ENCODE measurements at regions not wholly inside any gene's neighbourhood (a gene's known extent, or its start where the extent isn't known, plus 50 kb on each side); places are given as distances from the start of the nearest gene placed in this dataset.
"Not testable (repeated sequence)": the region's sequence is repeated elsewhere in the genome, so short reads cannot be mapped to it uniquely, and the experiment has no call there.

GRCh38 chr2:102871707-102872106 lies 109.9 kb downstream of the TMEM182 start:
- DNase-seq = no peak

DNA sequence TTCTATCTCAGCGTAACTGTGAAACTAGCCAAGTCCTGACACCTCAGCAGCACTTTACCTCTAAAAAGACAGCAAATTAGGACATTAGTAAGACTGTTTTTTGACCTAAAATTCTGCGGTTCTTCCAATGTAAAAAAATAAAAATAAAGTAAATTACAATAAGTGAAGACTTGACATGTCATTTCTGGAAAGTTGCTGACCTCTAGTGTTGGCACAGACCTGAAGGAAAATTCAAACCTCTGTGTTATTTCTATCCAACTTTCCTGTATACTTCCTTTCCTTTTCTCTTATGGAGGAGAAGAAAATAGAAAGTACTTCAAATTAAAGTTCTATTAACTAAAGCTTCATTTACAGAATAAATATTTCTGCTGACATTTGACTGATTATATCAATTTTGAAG lies 110.6 kb downstream of the TMEM182 start:
- DNase-seq = no peak

DNA sequence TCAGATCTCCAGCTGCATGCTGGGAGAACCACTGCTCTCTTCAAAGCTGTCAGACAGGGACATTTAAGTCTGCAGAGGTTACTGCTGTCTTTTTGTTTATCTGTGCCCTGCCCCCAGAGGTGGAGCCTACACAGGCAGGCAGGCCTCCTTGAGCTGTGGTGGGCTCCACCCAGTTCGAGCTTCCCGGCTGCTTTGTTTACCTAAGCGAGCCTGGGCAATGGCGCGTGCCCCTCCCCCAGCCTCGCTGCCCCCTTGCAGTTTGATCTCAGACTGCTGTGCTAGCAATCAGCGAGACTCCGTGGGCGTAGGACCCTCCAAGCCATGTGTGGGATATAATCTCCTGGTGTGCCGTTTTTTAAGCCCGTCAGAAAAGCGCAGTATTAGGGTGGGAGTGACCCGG lies 117.7 kb downstream of the TMEM182 start:
- DNase-seq = not testable (repeated sequence)

GRCh38 chr2:102880731-102881130 lies 118.9 kb downstream of the TMEM182 start:
- no peak for DNase-seq

- no peak for DNase-seq
Observed at GRCh38 chr2:102886216-102886893, 124.5 kb downstream of the TMEM182 start.

DNA sequence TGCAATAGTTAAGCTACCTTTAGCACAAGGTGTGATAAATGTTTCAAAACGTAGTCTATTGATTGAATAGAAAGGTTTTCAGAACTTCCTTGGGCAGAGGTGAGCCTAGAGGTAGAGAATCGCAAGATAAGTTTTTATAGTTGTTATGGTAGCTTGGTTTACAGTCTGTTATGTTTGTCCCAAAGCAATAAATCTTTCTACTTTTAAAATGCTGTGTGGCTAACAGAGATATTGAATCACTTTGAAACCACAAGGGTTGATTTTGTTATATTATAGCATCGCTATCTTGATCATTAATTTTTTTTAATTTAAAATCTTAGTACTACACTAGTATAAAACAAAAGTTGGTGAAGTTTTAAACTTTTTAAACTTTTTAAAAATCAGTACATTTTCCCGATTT lies 126.7 kb downstream of the TMEM182 start:
- DNase-seq = no peak

DNA sequence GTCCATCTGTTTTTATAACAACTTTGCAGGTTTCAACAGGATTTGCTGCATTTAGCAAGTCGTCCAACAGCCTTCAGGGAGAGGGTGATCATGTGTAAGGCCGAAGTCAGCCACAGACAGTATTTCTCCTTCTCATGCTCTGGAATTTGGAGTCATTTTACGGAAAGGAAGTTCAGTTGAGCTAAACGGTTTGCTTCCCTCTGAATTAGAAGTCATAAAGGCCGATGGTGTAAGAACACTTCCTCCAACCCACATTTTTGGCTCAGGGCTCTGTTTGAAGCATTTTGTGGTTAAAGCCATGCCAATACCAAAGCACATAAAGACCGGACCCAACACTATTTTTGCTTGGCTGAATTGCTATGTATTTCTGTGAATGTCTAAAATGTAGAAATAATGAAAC lies 129.5 kb downstream of the TMEM182 start:
- DNase-seq = no peak

GRCh38 chr2:102892698-102893310 lies 131.0 kb downstream of the TMEM182 start:
- DNase-seq = no peak

- DNase-seq = no peak
Observed at GRCh38 chr2:102893870-102894269, 132.0 kb downstream of the TMEM182 start.

- no peak for DNase-seq
Observed at GRCh38 chr2:102895376-102895775, 133.5 kb downstream of the TMEM182 start.

- DNase-seq = not testable (repeated sequence)
Observed at GRCh38 chr2:102909240-102909639, 147.4 kb downstream of the TMEM182 start.

DNA sequence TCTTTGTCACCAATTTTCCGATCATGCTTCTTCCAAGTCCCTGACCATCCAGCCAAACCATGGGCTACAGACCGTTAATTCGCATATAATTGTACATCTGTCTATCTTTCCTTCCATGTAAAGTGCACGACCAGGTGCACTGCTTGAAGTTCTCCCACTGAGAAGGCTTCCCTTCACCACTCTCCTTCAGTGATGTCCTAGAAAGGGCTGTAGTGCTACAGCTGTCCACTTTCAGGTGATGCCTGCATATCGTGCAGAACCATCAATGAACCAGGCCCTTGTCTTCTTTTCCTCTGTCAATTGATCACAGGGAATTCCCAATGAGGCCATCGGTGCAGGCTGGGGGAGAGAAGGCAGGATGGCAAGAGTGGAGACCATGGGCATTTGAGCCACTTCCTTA lies 148.9 kb downstream of the TMEM182 start:
- no peak for DNase-seq

DNA sequence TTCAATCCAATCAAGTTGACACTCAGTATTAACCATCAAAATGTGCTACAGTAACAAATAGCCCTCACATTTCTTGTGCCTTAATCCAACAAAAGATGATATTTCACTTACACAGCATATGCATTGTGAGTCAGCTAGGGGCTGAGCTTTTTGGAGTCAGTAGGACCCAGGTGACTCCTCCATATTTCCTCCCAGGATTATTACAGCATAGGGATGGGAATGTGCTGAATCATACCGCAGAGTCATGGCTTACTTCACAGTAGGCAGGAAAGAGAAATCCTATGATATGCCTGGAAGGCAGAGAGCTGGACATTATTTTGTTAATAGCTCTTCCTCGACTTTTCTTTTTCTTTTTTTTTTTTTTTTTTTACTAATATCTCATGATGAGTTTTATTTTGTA lies 153.3 kb downstream of the TMEM182 start:
- DNase-seq = no peak

DNA sequence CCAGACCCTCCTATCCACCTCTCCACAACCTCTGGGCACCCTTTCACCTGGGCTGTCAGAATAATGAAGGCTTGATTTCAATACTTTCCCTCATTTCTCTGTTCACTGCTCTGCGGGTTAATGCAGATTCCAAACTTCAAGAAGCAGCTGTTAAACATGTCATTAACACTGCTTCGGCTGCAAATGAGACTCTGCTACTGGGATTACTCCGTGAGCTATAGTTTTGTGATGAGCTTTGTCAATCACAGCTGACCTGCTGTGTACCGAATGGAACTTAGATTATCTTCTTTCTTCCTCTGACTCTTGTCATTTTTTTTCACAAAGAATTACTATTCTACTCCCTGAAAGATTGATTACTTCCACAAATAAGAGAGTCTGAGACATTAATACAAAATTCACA lies 160.5 kb downstream of the TMEM182 start:
- no peak for DNase-seq

DNA sequence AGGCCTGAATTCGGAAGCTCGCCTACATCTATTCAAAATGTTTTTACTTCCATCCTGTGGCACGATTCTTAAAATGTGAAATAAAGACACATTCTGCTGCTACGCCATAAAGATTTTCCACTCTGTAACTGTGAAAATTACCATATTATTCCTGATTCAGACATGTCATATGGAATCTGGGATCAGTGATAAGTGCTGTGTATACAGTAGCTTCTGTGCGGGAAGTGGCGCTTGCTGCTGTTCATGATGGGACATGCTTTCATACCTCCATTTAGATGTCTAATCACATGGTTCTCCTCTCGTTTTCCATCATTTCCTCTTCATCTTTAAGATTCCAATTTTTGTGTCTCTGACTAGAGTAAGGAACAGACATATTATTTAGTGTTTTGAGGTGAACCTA lies 163.2 kb downstream of the TMEM182 start:
- no peak for DNase-seq

DNA sequence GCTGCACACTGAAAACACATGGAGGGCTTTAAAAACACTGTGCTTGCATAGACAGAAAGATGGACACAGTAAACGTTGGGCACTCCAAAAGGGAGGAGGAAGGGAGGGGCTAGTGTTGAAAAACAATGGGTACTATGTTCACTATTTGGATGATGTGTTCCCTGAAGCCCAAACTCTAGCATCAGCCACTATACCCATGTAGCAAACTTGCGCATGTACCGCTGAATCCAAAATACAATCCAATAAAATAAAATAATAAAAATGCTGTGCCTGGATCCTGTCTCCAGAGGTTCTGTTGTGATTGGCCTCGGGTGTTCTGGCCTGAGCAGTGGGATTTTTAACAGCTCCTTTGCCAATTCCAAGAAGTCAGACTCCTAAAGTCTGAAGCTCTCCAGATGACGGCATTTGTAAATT lies 166.0 kb downstream of the TMEM182 start:
- no peak for DNase-seq

GRCh38 chr2:102929721-102930120 lies 167.9 kb downstream of the TMEM182 start:
- no peak for DNase-seq

DNA sequence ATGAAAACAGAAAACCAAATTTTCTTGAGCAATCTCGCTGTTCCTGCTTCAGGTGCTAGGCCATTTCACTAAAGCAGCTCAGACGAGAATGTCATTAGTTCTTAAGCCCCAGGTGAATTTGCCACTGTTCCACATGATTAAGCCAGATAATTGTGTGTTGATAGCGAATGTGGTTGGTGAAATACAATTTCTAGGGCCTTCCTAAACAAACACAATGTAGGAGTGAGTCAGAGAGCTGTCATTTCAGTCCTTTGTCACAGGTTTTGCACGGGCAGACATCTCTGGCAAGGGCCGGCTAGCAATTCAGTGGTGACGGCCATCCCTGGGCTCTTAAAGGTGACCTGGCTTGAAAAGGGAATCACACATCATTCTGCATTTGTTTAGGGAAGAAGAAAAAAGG lies 170.7 kb downstream of the TMEM182 start:
- no peak for DNase-seq

- no peak for DNase-seq
Observed at GRCh38 chr2:102939207-102939606, 177.4 kb downstream of the TMEM182 start.

GRCh38 chr2:102940684-102941083 lies 178.9 kb downstream of the TMEM182 start:
- DNase-seq = no peak

DNA sequence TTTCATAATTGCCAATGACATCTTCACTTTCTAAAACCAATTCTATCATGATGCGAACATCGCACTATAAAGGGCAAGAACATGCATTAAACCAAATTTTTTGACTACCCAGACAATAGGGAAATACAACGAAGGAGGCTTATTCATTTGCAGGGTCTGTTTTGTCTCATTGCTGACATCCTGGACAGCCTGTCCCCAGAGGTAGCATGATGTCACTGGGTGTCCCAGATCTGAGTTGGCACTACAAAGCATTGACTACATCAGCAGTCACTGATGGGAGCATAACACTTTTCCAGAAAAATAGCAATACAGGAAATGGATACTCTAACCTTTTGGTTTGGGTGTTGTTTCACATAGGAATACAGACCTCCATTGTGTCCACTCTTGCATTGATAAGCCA lies 180.3 kb downstream of the TMEM182 start:
- DNase-seq = no peak

DNA sequence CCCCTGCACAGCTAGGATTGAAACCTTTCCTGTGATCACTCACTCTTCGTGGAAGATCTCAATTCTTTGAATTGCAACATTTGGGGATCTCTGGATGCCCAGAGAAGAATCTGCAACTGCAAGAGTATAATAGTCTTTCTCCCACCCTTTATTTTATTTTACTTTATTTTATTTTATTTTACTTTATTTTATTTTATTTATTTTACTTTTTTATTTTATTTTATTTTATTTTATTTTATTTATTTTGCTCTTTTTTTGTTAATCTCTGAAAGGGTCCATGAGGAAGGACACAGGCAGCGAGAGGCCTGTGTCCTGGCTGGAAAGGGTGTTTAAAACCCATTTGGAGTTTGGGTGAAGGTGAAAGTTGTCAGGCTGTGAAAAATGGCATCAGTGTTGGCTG lies 181.4 kb downstream of the TMEM182 start:
- DNase-seq = no peak

- DNase-seq = no peak
Observed at GRCh38 chr2:102950371-102950946, 188.6 kb downstream of the TMEM182 start.
